CD4-positive, alpha-beta T cell (primary cell): ENCODE measurements at regions not wholly inside any gene's neighbourhood (a gene's known extent, or its start where the extent isn't known, plus 50 kb on each side); places are given as distances from the start of the nearest gene placed in this dataset.

Source experiments
- ATAC-seq: fragments of 200-7000 bp; cut with Tn5 transposase; one replicate; pipeline ENCODE4 v1.10.0; 2022; ENCODE audit warnings: mild to moderate bottlenecking; ENCODE audit not compliant: poor library complexity
- CTCF ChIA-PET: fragments of 350-600 bp; sonication (Branson Sonifier 250); formaldehyde crosslinking; loops from one replicate; lab custom pipeline; 2021; ENCODE audit warnings: antibody characterized with exemption, inconsistent platforms; lab: Charles Lee
- POLR2A ChIA-PET: fragments of 350-600 bp; sonication (Branson Sonifier 250); formaldehyde crosslinking; loops from one replicate; lab custom pipeline; 2021; ENCODE audit warnings: antibody characterized with exemption, inconsistent platforms; lab: Charles Lee
- DNase-seq, 14 experiments: peaks; one replicate each; pipeline ENCODE4 v3.0.0-alpha.2; 2013 to 2020; ENCODE audit warnings: mixed read lengths in 2 of 14
- H3K27ac ChIP-seq, 2 donors: one replicate each; pipeline versions ENCODE4 v1.5.1 to v1.7.0; 2013; ENCODE audit warnings: low read length in 2 of 2, low read depth in 1 of 2, mild to moderate bottlenecking in 1 of 2
- H3K27me3 ChIP-seq, 2 experiments: 1 replicate in 1 of 2; 2 replicates in 1 of 2; pipeline versions ENCODE4 v1.6.1 to v1.7.0; 2013; ENCODE audit warnings: low read length in 2 of 2, control low read depth in 1 of 2, mild to moderate bottlenecking in 1 of 2, moderate library complexity in 1 of 2; ENCODE audit not compliant: insufficient read depth in 2 of 2, control insufficient read depth in 1 of 2
- H3K36me3 ChIP-seq: one replicate; pipeline ENCODE4 v1.6.1; 2013; ENCODE audit warnings: low read length, control low read depth; ENCODE audit not compliant: insufficient read depth
- H3K4me1 ChIP-seq: one replicate; pipeline ENCODE4 v1.6.1; 2013; ENCODE audit warnings: low read length, control low read depth; ENCODE audit not compliant: insufficient read depth
- H3K4me3 ChIP-seq: one replicate; pipeline ENCODE4 v1.5.1; 2013; ENCODE audit warnings: mild to moderate bottlenecking, low read length, moderate library complexity
- H3K9me3 ChIP-seq, 2 experiments: 1 replicate in 1 of 2; 2 replicates in 1 of 2; pipeline versions ENCODE4 v1.6.1 to v1.7.0; 2013; ENCODE audit warnings: low read length in 2 of 2, mild to moderate bottlenecking in 2 of 2, control low read depth in 1 of 2, moderate library complexity in 1 of 2; ENCODE audit not compliant: control insufficient read depth in 1 of 2, insufficient read depth in 1 of 2
- H3K27ac Mint-ChIP-seq: one replicate; pipeline ENCODE4 v1.8.0; 2020; ENCODE audit warnings: mixed read lengths
- H3K27me3 Mint-ChIP-seq: one replicate; pipeline ENCODE4 v1.8.0; 2021; ENCODE audit warnings: mixed read lengths
- H3K36me3 Mint-ChIP-seq: one replicate; pipeline ENCODE4 v1.8.0; 2021; ENCODE audit warnings: low read depth, mixed read lengths
- H3K4me1 Mint-ChIP-seq: one replicate; pipeline ENCODE4 v1.8.0; 2021; ENCODE audit warnings: low read depth, mixed read lengths
- H3K4me3 Mint-ChIP-seq: one replicate; pipeline ENCODE4 v1.8.0; 2020; ENCODE audit warnings: mild to moderate bottlenecking, mixed read lengths
- H3K9me3 Mint-ChIP-seq: one replicate; pipeline ENCODE4 v1.8.0; 2020; ENCODE audit warnings: mixed read lengths
- CTCF ChIP-seq: fragments of 200-600 bp; IDR thresholded peaks from one replicate; pipeline ENCODE4 v1.8.0; 2022; ENCODE audit warnings: antibody characterized with exemption, mild to moderate bottlenecking
- intact Hi-C, 2 experiments: fragments of 100-400 bp; cut with DNase I in 1 of 2; cut with micrococcal nuclease in 1 of 2; formaldehyde crosslinking; loops; one replicate each; pipeline versions ENCODE4 v1.15.1 to v1.9.0; 2023 to 2025; cut with DNase I, micrococcal nuclease

DNA sequence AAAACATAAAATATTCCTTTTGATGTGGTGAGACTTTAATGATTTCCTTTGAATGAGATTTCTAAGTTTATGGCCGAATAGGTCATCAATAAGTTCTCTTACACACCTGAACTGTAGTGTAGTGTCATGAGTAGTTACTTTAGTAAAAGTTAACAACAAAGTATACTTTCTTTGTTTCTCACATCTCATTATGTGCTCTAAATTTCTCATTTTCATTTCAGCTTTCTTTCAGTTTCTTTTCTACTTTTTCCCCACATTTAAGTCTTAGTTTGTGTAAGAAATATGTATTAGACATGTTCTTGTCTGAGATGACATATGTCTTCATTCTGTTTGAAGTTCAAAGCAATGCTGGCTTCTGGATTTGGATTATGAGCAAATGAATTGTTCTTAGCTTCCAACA, 348.1 kb downstream of the ANKRD7 start:
- Mint-ChIP-seq H3K9me3 (peaks cover 9% of the 10 kb centered on the region), H3K27me3 (no peaks in the 10 kb centered on the region), H3K27ac (no peak overlapping the region), H3K4me3 (no peak overlapping the region), H3K36me3 (no peaks in the 10 kb centered on the region), H3K4me1 (no peaks in the 10 kb centered on the region)
- H3K4me1 ChIP-seq = no peaks in the 10 kb centered on the region
- no peaks in the 10 kb centered on the region for H3K9me3 ChIP-seq
- H3K4me3 ChIP-seq = no peak overlapping the region
- H3K27me3 ChIP-seq = no peaks in the 10 kb centered on the region
- POLR2A ChIA-PET = no interaction called here
- DNase-seq (no peak), ATAC-seq (no peak)
- TF ChIP-seq CTCF = no peak
- intact Hi-C loops = no loop called here
- CTCF ChIA-PET = no interaction called here
- no peak overlapping the region for H3K27ac ChIP-seq
- H3K36me3 ChIP-seq = no peaks in the 10 kb centered on the region

- Mint-ChIP-seq H3K4me3 (no peak overlapping the region), H3K9me3 (peaks cover 9% of the 10 kb centered on the region), H3K4me1 (no peaks in the 10 kb centered on the region), H3K27me3 (no peaks in the 10 kb centered on the region), H3K27ac (no peak overlapping the region), H3K36me3 (no peaks in the 10 kb centered on the region)
- ChIA-PET CTCF (no interaction called here), POLR2A (no interaction called here)
- TF ChIP-seq CTCF = no peak
- no peaks in the 10 kb centered on the region for H3K4me1 ChIP-seq
- DNase-seq (no peak), ATAC-seq (no peak)
- H3K4me3 ChIP-seq = no peak overlapping the region
- intact Hi-C loops = no loop called here
- no peaks in the 10 kb centered on the region for H3K27me3 ChIP-seq
- no peaks in the 10 kb centered on the region for H3K9me3 ChIP-seq
- no peaks in the 10 kb centered on the region for H3K36me3 ChIP-seq
- H3K27ac ChIP-seq = no peak overlapping the region
Measured at GRCh38 chr7:118573085-118573484, 348.6 kb downstream of the ANKRD7 start.

GRCh38 chr7:118575393-118575948, 351.0 kb downstream of the ANKRD7 start:
- Histone ChIP-seq H3K27ac (no peak overlapping the region), H3K4me3 (no peak overlapping the region), H3K27me3 (no peaks in the 10 kb centered on the region), H3K9me3 (no peaks in the 10 kb centered on the region), H3K4me1 (no peaks in the 10 kb centered on the region), H3K36me3 (no peaks in the 10 kb centered on the region)
- no peak for ATAC-seq
- Mint-ChIP-seq H3K9me3 (peaks cover 6% of the 10 kb centered on the region), H3K4me3 (no peak overlapping the region), H3K27ac (no peak overlapping the region), H3K27me3 (no peaks in the 10 kb centered on the region), H3K4me1 (no peaks in the 10 kb centered on the region), H3K36me3 (no peaks in the 10 kb centered on the region)
- TF ChIP-seq CTCF = no peak
- CTCF ChIA-PET = no interaction called here
- POLR2A ChIA-PET = no interaction called here
- DNase-seq = no peak
- intact Hi-C loops = no loop called here
